Spleen (tissue), 11 donors: ENCODE measurements at regions not wholly inside any gene's neighbourhood (a gene's known extent, or its start where the extent isn't known, plus 50 kb on each side); places are given as distances from the start of the nearest gene placed in this dataset.

Experiments
- DNase-seq: peaks from one replicate; pipeline ENCODE4 v3.0.0-alpha.2; 2020
- H3K27ac ChIP-seq, 8 donors: fragments of 200-600 bp; sonication (generic) in 7 of 8; 1 replicate in 4 of 8; 2 replicates in 4 of 8; pipeline versions ENCODE4 v1.5.0 to v1.8.0; 2016 to 2021; ENCODE audit warnings: inconsistent platforms in 4 of 8, mild to moderate bottlenecking in 4 of 8, moderate library complexity in 1 of 8
- H3K27me3 ChIP-seq, 7 donors: fragments of 200-600 bp; sonication (generic) in 6 of 7; replicated peaks in 1 of 7; 1 replicate in 4 of 7; 2 replicates in 3 of 7; pipeline versions ENCODE4 v1.5.0 to v1.8.0; 2016 to 2021; ENCODE audit warnings: inconsistent platforms in 3 of 7, mild to moderate bottlenecking in 1 of 7
- H3K36me3 ChIP-seq, 6 donors: fragments of 200-600 bp; sonication (generic) in 5 of 6; 1 replicate in 4 of 6; 2 replicates in 2 of 6; pipeline versions ENCODE4 v1.5.0 to v1.8.0; 2016 to 2021; ENCODE audit warnings: inconsistent platforms in 2 of 6
- H3K4me1 ChIP-seq, 6 donors: fragments of 200-600 bp; sonication (generic) in 5 of 6; 1 replicate in 3 of 6; 2 replicates in 3 of 6; pipeline versions ENCODE4 v1.5.0 to v1.8.0; 2016 to 2021; ENCODE audit warnings: inconsistent platforms in 3 of 6
- H3K4me3 ChIP-seq, 8 donors: fragments of 200-600 bp; sonication (generic) in 7 of 8; 1 replicate in 4 of 8; 2 replicates in 4 of 8; pipeline versions ENCODE4 v1.5.0 to v1.8.0; 2016 to 2021; ENCODE audit warnings: inconsistent platforms in 4 of 8, mild to moderate bottlenecking in 4 of 8, moderate library complexity in 2 of 8
- H3K9me3 ChIP-seq, 8 donors: fragments of 200-600 bp; sonication (generic) in 7 of 8; 1 replicate in 4 of 8; 2 replicates in 4 of 8; pipeline versions ENCODE4 v1.5.0 to v1.8.0; 2016 to 2021; ENCODE audit warnings: inconsistent platforms in 4 of 8
- POLR2A ChIP-seq, 3 donors: fragments of 450-650 bp; IDR thresholded peaks; one replicate each; pipeline ENCODE4 v1.5.1; 2017; ENCODE audit warnings: antibody characterized with exemption in 3 of 3, mild to moderate bottlenecking in 1 of 3
- POLR2AphosphoS5 ChIP-seq, 3 donors: sonication (generic); formaldehyde crosslinking; IDR thresholded peaks; one replicate each; pipeline ENCODE4 v1.5.1; 2017; ENCODE audit warnings: antibody characterized with exemption in 3 of 3
- WGBS, 5 donors: extraction: QIAGEN DNeasy Blood & Tissue Kit in 3 of 5; methylation state at CpG; one replicate each; pipeline versions ENCODE4 v1.1.5 to v1.1.7; 2013 to 2018; 5-methylcytosine and 5-hydroxymethylcytosine counted together
- intact Hi-C: fragments of 100-400 bp; cut with DNase I; formaldehyde crosslinking; loops from one replicate; pipeline ENCODE4 v1.15.0; 2023; ENCODE audit warnings: low total_unique reads
- TF ChIP-seq, protein P1 (sequence below), 11 experiments: fragments of 200-600 bp in 7 of 11; fragments of 450-650 bp in 4 of 11; sonication (generic) in 4 of 11; IDR thresholded peaks in 8 of 11; conservative IDR thresholded peaks in 3 of 11; 1 replicate in 7 of 11; 2 replicates in 4 of 11; pipeline versions ENCODE4 v1.4.0 to v1.8.0; 2016 to 2021; ENCODE audit warnings: antibody characterized with exemption in 11 of 11, inconsistent platforms in 4 of 11, mild to moderate bottlenecking in 1 of 11
- donor health status: healthy with polysubstance abuse.
- donor health status: DM: no; HTN: no; CAD: no; lungs with moderate emphysema.
- donor health status: DM: no; HTN: no; CAD: no.
- donor health status: Bipolar disorder and iron deficiency.
- donor health status: healthy.
- donor health status: DM: no; HTN: no; CAD: no.
- donor health status: DM: yes; HTN: yes; CAD: no.

DNA sequence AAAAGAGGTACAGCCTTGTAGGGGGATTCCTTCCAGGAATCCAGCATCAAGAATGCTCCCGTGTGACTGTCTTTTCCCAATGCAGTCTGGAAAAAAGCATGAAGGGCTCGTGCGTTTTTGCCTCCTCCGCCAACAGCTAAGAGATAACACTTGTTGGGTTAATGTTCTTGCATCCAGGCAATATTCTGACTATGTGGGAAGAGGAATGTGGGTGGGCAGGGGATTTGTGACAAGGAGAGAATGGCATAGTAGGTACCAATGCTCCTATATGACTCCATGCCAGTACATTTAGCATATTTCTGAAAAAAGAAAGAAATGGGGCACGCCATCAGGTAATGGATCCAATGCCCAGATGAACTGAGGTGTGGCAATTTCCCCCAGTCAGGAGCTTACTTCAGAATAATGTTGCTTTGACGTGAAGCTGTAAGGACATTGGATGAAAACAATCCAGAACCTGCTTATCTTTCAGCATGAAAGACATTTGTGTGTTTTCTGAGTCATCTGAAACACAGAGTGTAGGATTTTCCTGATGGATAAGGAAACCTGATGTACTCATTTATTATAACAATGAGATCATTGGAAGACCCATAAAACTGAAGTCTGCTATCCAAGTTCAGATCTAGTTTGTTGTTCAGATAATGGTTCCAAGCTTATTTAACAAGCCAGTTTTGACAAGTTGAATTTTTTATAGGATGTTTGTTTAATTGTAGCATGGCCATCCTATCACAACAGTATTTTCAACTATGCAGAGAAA, 105.5 kb downstream of the LYPLAL1 start:
- Histone ChIP-seq H3K27me3 (no peaks in the 10 kb centered on the region), H3K36me3 (no peaks in the 10 kb centered on the region), H3K27ac (no peak overlapping the region), H3K4me1 (no peaks in the 10 kb centered on the region), H3K4me3 (no peak overlapping the region), H3K9me3 (peaks cover 0 to 5% (median 0%) of the 10 kb centered on the region in 8 donors)
- DNase-seq: no peak
- intact Hi-C loops: no loop called here
- TF ChIP-seq, protein P1, sequence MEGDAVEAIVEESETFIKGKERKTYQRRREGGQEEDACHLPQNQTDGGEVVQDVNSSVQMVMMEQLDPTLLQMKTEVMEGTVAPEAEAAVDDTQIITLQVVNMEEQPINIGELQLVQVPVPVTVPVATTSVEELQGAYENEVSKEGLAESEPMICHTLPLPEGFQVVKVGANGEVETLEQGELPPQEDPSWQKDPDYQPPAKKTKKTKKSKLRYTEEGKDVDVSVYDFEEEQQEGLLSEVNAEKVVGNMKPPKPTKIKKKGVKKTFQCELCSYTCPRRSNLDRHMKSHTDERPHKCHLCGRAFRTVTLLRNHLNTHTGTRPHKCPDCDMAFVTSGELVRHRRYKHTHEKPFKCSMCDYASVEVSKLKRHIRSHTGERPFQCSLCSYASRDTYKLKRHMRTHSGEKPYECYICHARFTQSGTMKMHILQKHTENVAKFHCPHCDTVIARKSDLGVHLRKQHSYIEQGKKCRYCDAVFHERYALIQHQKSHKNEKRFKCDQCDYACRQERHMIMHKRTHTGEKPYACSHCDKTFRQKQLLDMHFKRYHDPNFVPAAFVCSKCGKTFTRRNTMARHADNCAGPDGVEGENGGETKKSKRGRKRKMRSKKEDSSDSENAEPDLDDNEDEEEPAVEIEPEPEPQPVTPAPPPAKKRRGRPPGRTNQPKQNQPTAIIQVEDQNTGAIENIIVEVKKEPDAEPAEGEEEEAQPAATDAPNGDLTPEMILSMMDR (IDR thresholded peaks at IDR 0.05 in 8 of 11, conservative IDR thresholded peaks at IDR 0.05 in 3 of 11): no peak
- TF ChIP-seq POLR2A (IDR thresholded peaks at IDR 0.05) (no peak), POLR2AphosphoS5 (IDR thresholded peaks at IDR 0.05) (no peak)
- 76 to 93% (median 87%) methylated on average over 6 of the region's 6 CpGs for WGBS, 5 donors

DNA sequence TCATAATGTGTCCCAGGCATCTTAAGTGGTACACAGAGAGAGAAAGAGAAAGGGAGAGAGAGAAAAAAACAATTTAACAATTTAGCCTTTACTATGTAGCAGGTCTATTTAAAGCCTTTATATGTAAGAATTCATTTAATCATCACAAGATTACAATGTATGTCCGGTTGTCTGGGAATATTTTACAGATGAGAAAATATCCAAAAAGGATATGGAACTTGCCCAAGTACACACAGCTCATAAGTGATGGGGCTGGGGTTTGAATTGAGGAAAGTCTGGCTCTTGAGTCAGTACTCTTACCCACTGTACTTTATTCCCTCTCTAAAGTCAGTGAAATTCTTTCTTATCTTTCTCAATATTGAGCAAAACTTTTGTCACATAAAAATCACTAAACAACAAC, 104.6 kb downstream of the LYPLAL1 start:
- TF ChIP-seq POLR2AphosphoS5 (IDR thresholded peaks at IDR 0.05): no peak
- TF ChIP-seq, protein P1 (IDR thresholded peaks at IDR 0.05 in 8 of 11, conservative IDR thresholded peaks at IDR 0.05 in 3 of 11): no peak
- no peak for TF ChIP-seq POLR2A (IDR thresholded peaks at IDR 0.05)
- intact Hi-C loops: no loop called here
- Histone ChIP-seq H3K27ac (no peak overlapping the region), H3K4me3 (no peak overlapping the region), H3K36me3 (no peaks in the 10 kb centered on the region), H3K9me3 (no peaks in the 10 kb centered on the region), H3K4me1 (no peaks in the 10 kb centered on the region), H3K27me3 (no peaks in the 10 kb centered on the region)
- DNase-seq: no peak
- 73 to 96% (median 79%) methylated on average over 1 of the region's 1 CpG for WGBS, 5 donors

DNA sequence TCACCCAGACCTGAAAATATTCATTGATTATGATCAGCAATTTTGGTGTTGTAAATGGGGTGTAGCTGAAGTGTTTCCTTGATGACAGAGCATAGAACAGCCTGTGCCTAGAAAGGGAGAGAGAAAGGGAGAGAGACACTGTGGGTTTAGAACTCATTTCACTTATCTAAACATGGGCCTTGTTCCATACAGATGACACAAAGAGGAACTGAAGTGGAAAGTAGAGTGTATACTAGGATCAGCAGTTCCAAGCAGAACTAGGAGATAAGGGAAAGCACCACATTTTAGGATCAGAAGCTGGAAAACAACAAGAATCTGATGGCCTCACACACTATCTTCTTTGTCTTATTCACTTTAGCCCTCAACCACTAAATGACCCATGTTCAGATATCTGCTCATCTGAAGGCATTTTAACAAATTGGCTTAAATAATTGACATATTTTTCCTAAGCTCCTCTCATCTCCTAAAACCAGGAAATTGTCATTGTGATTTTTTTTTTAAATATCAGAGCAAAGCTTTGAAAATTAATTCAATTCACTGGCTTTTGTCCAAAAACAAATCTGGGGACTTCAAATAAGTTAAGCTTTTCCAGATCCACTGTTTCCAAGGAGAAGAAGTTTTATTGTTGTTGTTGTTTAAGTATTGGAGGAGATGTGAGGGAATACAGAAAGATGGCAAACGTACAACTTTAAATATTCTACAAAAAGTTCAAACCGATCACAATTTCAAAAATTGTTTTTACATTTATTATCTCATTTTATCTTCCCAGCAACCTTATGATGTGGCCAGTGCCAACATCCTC, 103.8 kb downstream of the LYPLAL1 start:
- Histone ChIP-seq H3K27ac (no peak overlapping the region), H3K36me3 (no peaks in the 10 kb centered on the region), H3K4me3 (no peak overlapping the region), H3K4me1 (no peaks in the 10 kb centered on the region), H3K9me3 (no peaks in the 10 kb centered on the region), H3K27me3 (no peaks in the 10 kb centered on the region)
- DNase-seq: no peak
- no peak for TF ChIP-seq POLR2A (IDR thresholded peaks at IDR 0.05)
- TF ChIP-seq POLR2AphosphoS5 (IDR thresholded peaks at IDR 0.05): no peak
- TF ChIP-seq, protein P1 (IDR thresholded peaks at IDR 0.05 in 8 of 11, conservative IDR thresholded peaks at IDR 0.05 in 3 of 11): no peak
- WGBS, 5 donors: 84 to 94% (median 89%) methylated on average over 2 of the region's 2 CpGs
- intact Hi-C loops: no loop called here
